CD4-positive, alpha-beta T cell treated with Interleukin-4 for 1 hour (primary cell): ENCODE measurements at regions not wholly inside any gene's neighbourhood (a gene's known extent, or its start where the extent isn't known, plus 50 kb on each side); places are given as distances from the start of the nearest gene placed in this dataset.

ENCODE experiments used
- DNase-seq, 2 donors: peaks; one replicate each; pipeline ENCODE4 v3.0.0-alpha.2; 2020 to 2022

GRCh38 chr13:74644229-74644628, 510.0 kb upstream of the KLF12 start:
- no peak for DNase-seq

GRCh38 chr13:74641586-74641985, 507.4 kb upstream of the KLF12 start:
- DNase-seq = no peak

GRCh38 chr13:74633734-74634133, 499.5 kb upstream of the KLF12 start:
- no peak for DNase-seq

GRCh38 chr13:74629985-74630384, 495.8 kb upstream of the KLF12 start:
- no peak for DNase-seq

- DNase-seq = no peak
These were observed 491.3 kb upstream of the KLF12 start for GRCh38 chr13:74625541-74625940.

- no peak for DNase-seq
These were observed 489.6 kb upstream of the KLF12 start for GRCh38 chr13:74623761-74624160.

GRCh38 chr13:74622284-74622683, 488.1 kb upstream of the KLF12 start:
- DNase-seq = no peak

GRCh38 chr13:74620711-74621110, 486.5 kb upstream of the KLF12 start:
- no peak for DNase-seq

GRCh38 chr13:74620308-74620707, 486.1 kb upstream of the KLF12 start:
- no peak for DNase-seq

GRCh38 chr13:74597526-74597925, 463.3 kb upstream of the KLF12 start:
- no peak for DNase-seq

- DNase-seq = no peak
These were observed 462.5 kb upstream of the KLF12 start for GRCh38 chr13:74596691-74597090.

GRCh38 chr13:74593688-74594087, 459.5 kb upstream of the KLF12 start:
- DNase-seq = no peak

- no peak for DNase-seq
These were observed 452.6 kb upstream of the KLF12 start for GRCh38 chr13:74586847-74587246.

- no peak for DNase-seq
These were observed 442.2 kb upstream of the KLF12 start for GRCh38 chr13:74576420-74576819.

- peak; percentile 15 to 37 for DNase-seq
These were observed 441.5 kb upstream of the KLF12 start for GRCh38 chr13:74575729-74576125.

GRCh38 chr13:74574964-74575728, 440.9 kb upstream of the KLF12 start:
- peak in 1 of 2 donors; percentile 1 for DNase-seq

GRCh38 chr13:74573654-74574053, 439.4 kb upstream of the KLF12 start:
- DNase-seq = no peak

- no peak for DNase-seq
These were observed 437.6 kb upstream of the KLF12 start for GRCh38 chr13:74571811-74572210.

- DNase-seq = no peak
These were observed 436.6 kb upstream of the KLF12 start for GRCh38 chr13:74570834-74571233.

- no peak for DNase-seq
These were observed 435.8 kb upstream of the KLF12 start for GRCh38 chr13:74570046-74570445.

GRCh38 chr13:74569251-74569650, 435.0 kb upstream of the KLF12 start:
- no peak for DNase-seq

GRCh38 chr13:74567485-74567884, 433.3 kb upstream of the KLF12 start:
- DNase-seq = no peak

GRCh38 chr13:74562381-74562780, 428.2 kb upstream of the KLF12 start:
- no peak for DNase-seq

GRCh38 chr13:74561155-74561554, 427.0 kb upstream of the KLF12 start:
- no peak for DNase-seq

GRCh38 chr13:74560325-74560724, 426.1 kb upstream of the KLF12 start:
- no peak for DNase-seq
